Hepatocyte (in vitro differentiated cells): ENCODE measurements at regions not wholly inside any gene's neighbourhood (a gene's known extent, or its start where the extent isn't known, plus 50 kb on each side); places are given as distances from the start of the nearest gene placed in this dataset.

Experiments used
- DNase-seq: peaks from one replicate; pipeline ENCODE4 v3.0.0-alpha.2; 2016; ENCODE audit warnings: low spot score
- H2AFZ ChIP-seq: fragments of 200-600 bp; sonication (generic); 2 replicates; pipeline ENCODE4 v1.6.0; 2016; ENCODE audit warnings: antibody characterized with exemption, mild to moderate bottlenecking
- H3K27ac ChIP-seq: fragments of 200-600 bp; sonication (generic); 2 replicates; pipeline ENCODE4 v1.5.1; 2016; ENCODE audit warnings: mild to moderate bottlenecking
- H3K27me3 ChIP-seq: fragments of 200-600 bp; sonication (generic); 2 replicates; pipeline ENCODE4 v1.6.1; 2016
- H3K36me3 ChIP-seq: fragments of 200-600 bp; sonication (generic); replicated peaks from 2 replicates; pipeline ENCODE4 v1.5.1; 2016; ENCODE audit warnings: low read depth; ENCODE audit not compliant: insufficient read depth
- H3K4me1 ChIP-seq: fragments of 200-600 bp; sonication (generic); 2 replicates; pipeline ENCODE4 v1.5.1; 2016; ENCODE audit warnings: mild to moderate bottlenecking, moderate library complexity; ENCODE audit not compliant: insufficient read depth
- H3K4me2 ChIP-seq: fragments of 200-600 bp; sonication (generic); 2 replicates; pipeline ENCODE4 v1.6.0; 2016
- H3K4me3 ChIP-seq: fragments of 200-600 bp; sonication (generic); 2 replicates; pipeline ENCODE4 v1.5.1; 2016; ENCODE audit warnings: mild to moderate bottlenecking
- H3K79me2 ChIP-seq: fragments of 200-600 bp; sonication (generic); 2 replicates; pipeline ENCODE4 v1.6.0; 2017; ENCODE audit warnings: mild to moderate bottlenecking
- H3K9me2 ChIP-seq: fragments of 200-600 bp; sonication (generic); replicated peaks from 2 replicates; pipeline ENCODE4 v1.6.0; 2017; ENCODE audit warnings: mild to moderate bottlenecking; ENCODE audit not compliant: insufficient read depth
- H3K9me3 ChIP-seq: fragments of 200-600 bp; sonication (generic); 2 replicates; pipeline ENCODE4 v1.5.1; 2016; ENCODE audit warnings: low read depth, mild to moderate bottlenecking
- H4K20me1 ChIP-seq: fragments of 200-600 bp; sonication (generic); 2 replicates; pipeline ENCODE4 v1.6.0; 2016; ENCODE audit warnings: mild to moderate bottlenecking; ENCODE audit not compliant: insufficient read depth, poor library complexity, severe bottlenecking
- CTCF ChIP-seq: fragments of 200-600 bp; sonication (generic); IDR thresholded peaks from 2 replicates; pipeline ENCODE4 v1.5.1; 2016; ENCODE audit warnings: antibody characterized with exemption, mild to moderate bottlenecking; ENCODE audit not compliant: poor library complexity
- EZH2 ChIP-seq: fragments of 200-600 bp; sonication (generic); IDR thresholded peaks from 2 replicates; pipeline ENCODE4 v1.6.1; 2016; ENCODE audit warnings: antibody characterized with exemption, mild to moderate bottlenecking, borderline replicate concordance
- EZH2phosphoT487 ChIP-seq: fragments of 200-600 bp; sonication (generic); IDR thresholded peaks from one replicate; pipeline ENCODE4 v1.6.1; 2018; ENCODE audit warnings: antibody characterized with exemption, mild to moderate bottlenecking, low read depth, moderate library complexity; ENCODE audit not compliant: unreplicated experiment, severe bottlenecking
- WGBS: methylation state at CpG from one replicate; pipeline ENCODE4 v1.1.6; 2016; ENCODE audit warnings: low lambda C conversion rate; ENCODE audit errors: missing lambda C conversion rate; 5-methylcytosine and 5-hydroxymethylcytosine counted together

- H3K4me1 ChIP-seq = no peaks in the 10 kb centered on the region
- TF ChIP-seq CTCF (no peak), EZH2 (no peak), EZH2phosphoT487 (no peak)
- no peaks in the 10 kb centered on the region for H4K20me1 ChIP-seq
- H3K27ac ChIP-seq = no peak overlapping the region
- no peaks in the 10 kb centered on the region for H3K9me2 ChIP-seq
- H3K4me2 ChIP-seq = no peak overlapping the region
- DNase-seq = no peak
- H3K27me3 ChIP-seq = no peaks in the 10 kb centered on the region
- H2AFZ ChIP-seq = no peak overlapping the region
- 70% methylated on average over 10 of the region's 10 CpGs for WGBS
- no peaks in the 10 kb centered on the region for H3K9me3 ChIP-seq
- no peaks in the 10 kb centered on the region for H3K79me2 ChIP-seq
- H3K36me3 ChIP-seq = no peaks in the 10 kb centered on the region
- no peak overlapping the region for H3K4me3 ChIP-seq
Observed at GRCh38 chrX:94361241-94361640, 687.2 kb downstream of the FAM133A start.

- Histone ChIP-seq H3K4me3 (no peak overlapping the region), H3K27ac (no peak overlapping the region), H3K79me2 (no peaks in the 10 kb centered on the region), H2AFZ (no peak overlapping the region), H3K4me1 (no peaks in the 10 kb centered on the region), H3K36me3 (no peaks in the 10 kb centered on the region), H3K9me3 (no peaks in the 10 kb centered on the region), H4K20me1 (no peaks in the 10 kb centered on the region), H3K27me3 (no peaks in the 10 kb centered on the region), H3K9me2 (no peaks in the 10 kb centered on the region), H3K4me2 (no peak overlapping the region)
- 88% methylated on average over 3 of the region's 3 CpGs for WGBS
- TF ChIP-seq CTCF = no peak
- TF ChIP-seq EZH2 = no peak
- no peak for TF ChIP-seq EZH2phosphoT487
- no peak for DNase-seq
Observed at GRCh38 chrX:94365736-94366135, 691.7 kb downstream of the FAM133A start.

GRCh38 chrX:94366616-94367015, 692.6 kb downstream of the FAM133A start:
- H3K9me3 ChIP-seq = no peaks in the 10 kb centered on the region
- no peaks in the 10 kb centered on the region for H3K27me3 ChIP-seq
- 82% methylated on average over 4 of the region's 4 CpGs for WGBS
- no peaks in the 10 kb centered on the region for H3K4me1 ChIP-seq
- H3K4me3 ChIP-seq = no peak overlapping the region
- no peaks in the 10 kb centered on the region for H3K36me3 ChIP-seq
- no peak overlapping the region for H2AFZ ChIP-seq
- no peak for TF ChIP-seq EZH2
- no peak for TF ChIP-seq CTCF
- no peak for TF ChIP-seq EZH2phosphoT487
- H3K4me2 ChIP-seq = no peak overlapping the region
- DNase-seq = no peak
- H3K27ac ChIP-seq = no peak overlapping the region
- no peaks in the 10 kb centered on the region for H3K79me2 ChIP-seq
- no peaks in the 10 kb centered on the region for H3K9me2 ChIP-seq
- no peaks in the 10 kb centered on the region for H4K20me1 ChIP-seq

- Histone ChIP-seq H3K36me3 (no peaks in the 10 kb centered on the region), H3K27me3 (no peaks in the 10 kb centered on the region), H3K9me3 (no peaks in the 10 kb centered on the region), H3K9me2 (no peaks in the 10 kb centered on the region), H4K20me1 (no peaks in the 10 kb centered on the region), H3K4me3 (no peak overlapping the region), H3K27ac (no peak overlapping the region), H3K4me1 (no peaks in the 10 kb centered on the region), H3K4me2 (no peak overlapping the region), H2AFZ (no peak overlapping the region), H3K79me2 (no peaks in the 10 kb centered on the region)
- no peak for DNase-seq
- TF ChIP-seq CTCF = no peak
- TF ChIP-seq EZH2 = no peak
- no peak for TF ChIP-seq EZH2phosphoT487
Observed at GRCh38 chrX:94389044-94389443, 715.0 kb downstream of the FAM133A start.
